GM18867 (cell line): ENCODE measurements at regions not wholly inside any gene's neighbourhood (a gene's known extent, or its start where the extent isn't known, plus 50 kb on each side); places are given as distances from the start of the nearest gene placed in this dataset.

Experiments used
- ATAC-seq: cut with Tn5 transposase; IDR thresholded peaks from one replicate; pipeline ENCODE4 v1.9.1; 2021; ENCODE audit warnings: mild to moderate bottlenecking, moderate library complexity; ENCODE audit not compliant: unreplicated experiment

GRCh38 chr20:24339210-24339641, 130.2 kb upstream of the SYNDIG1 start:
- ATAC-seq: no peak

DNA sequence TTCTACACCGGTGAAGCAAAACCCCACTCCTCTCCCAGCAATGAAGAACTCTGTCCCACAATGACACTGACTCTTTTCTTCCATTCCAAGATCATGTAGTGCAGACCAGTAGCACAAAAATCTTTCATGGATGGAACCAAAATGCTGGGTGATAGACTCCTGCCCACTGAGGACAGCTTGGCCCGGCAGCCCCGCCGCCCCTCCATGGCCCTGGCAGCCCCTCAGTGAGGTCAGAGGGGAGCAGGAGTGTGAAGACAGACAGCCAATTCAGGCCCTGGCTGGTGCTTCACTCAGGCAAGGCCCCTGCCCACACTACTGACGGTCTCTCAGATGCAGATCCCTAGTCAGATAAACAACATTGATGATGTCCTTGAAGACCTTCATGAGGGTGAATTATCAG, 131.9 kb upstream of the SYNDIG1 start:
- no peak for ATAC-seq

DNA sequence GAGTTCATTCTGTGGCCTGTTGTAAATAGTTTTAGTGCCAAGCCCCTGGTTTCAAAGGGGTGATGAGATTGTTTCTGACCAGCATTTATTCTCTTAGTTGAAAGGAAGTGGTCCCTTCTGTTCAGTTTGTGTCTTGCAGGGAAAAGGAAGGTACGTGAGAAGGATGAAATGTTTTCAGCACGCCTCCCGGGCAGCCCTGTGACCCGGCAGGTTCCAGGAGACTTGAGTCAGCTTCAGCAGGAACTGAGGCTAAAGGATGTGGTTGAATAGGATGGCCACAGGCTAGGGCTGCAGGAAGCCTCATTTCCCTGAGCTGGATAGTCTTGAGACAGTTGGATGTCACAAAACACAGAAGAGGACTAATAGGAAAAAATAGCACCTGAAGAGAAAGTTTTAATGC, 132.4 kb upstream of the SYNDIG1 start:
- ATAC-seq: no peak

DNA sequence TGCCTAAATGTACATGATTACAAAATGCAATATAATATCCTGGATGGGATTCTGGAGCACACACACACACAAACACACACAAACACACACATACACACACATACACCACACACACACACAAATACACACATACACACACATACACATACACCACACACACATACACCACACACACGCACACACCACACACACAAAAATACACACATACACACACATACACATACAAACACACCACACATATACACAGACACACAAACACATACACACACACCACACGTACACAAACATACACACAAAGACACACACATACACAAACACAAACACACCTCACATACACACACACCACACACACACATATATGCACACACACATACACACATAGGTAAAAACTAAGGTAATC, 134.6 kb upstream of the SYNDIG1 start:
- no peak for ATAC-seq

DNA sequence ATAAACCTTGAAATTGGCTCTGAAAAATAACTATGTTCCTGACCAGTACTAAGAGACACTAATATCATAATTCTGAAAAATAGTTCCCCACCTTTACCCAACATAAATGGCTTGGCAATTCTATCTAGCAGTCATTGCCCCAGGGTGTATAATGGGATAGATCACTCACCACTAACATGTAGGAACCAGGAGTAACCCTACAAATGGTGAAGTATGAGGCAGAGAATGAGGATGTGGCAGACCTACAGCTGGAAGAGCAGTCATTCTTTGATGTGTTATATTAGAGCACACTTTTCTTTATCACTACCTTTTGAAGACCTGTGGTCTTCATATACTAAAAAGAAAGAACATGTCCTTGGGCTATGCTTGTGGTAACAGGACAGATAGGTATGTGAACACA, 136.5 kb upstream of the SYNDIG1 start:
- ATAC-seq: no peak

- no peak for ATAC-seq
Observed at GRCh38 chr20:24331939-24332338, 137.5 kb upstream of the SYNDIG1 start.

DNA sequence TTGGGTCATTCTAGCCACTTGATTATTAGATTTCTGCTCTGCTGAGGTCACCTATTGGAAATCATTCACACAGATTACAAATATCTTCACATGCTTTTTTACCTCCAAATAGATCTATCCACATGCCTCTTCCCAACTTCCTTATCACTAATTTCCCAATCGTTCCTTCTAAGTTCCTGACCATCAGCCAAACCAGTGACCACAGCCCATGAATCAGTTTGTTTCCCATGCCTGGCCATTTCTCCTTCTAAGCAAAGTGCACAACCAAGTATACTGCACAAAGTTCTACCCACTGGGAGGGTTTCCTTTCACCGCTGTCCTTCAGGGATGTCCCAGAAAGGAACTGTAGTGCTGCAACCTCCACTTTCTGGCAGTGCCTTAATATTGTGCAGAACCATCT, 140.5 kb upstream of the SYNDIG1 start:
- ATAC-seq: no peak

DNA sequence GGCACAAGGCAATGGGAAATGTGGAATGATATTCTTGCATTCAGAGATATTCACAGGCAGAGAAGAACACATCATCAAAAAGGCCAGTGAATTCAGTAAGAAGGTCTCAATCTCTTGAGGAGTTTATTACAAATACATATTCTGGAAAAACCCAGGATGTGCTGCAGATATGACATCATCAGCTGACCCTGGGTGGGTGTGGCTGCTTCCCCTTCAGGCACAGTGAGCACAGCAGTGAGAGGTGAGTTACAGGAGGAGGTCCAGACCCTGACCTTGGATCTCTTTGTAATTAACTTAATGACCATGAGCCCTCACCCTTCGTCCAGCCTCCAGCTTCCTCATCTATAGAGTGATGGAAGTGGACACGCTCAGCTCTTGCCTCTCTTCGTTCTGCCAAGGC, 147.5 kb upstream of the SYNDIG1 start:
- ATAC-seq: no peak

GRCh38 chr20:24318569-24319352, 150.7 kb upstream of the SYNDIG1 start:
- no peak for ATAC-seq

GRCh38 chr20:24317224-24317623, 152.2 kb upstream of the SYNDIG1 start:
- no peak for ATAC-seq

GRCh38 chr20:24316731-24317130, 152.7 kb upstream of the SYNDIG1 start:
- ATAC-seq: no peak

GRCh38 chr20:24314053-24314452, 155.4 kb upstream of the SYNDIG1 start:
- ATAC-seq: no peak

GRCh38 chr20:24309596-24309995, 159.8 kb upstream of the SYNDIG1 start:
- no peak for ATAC-seq

DNA sequence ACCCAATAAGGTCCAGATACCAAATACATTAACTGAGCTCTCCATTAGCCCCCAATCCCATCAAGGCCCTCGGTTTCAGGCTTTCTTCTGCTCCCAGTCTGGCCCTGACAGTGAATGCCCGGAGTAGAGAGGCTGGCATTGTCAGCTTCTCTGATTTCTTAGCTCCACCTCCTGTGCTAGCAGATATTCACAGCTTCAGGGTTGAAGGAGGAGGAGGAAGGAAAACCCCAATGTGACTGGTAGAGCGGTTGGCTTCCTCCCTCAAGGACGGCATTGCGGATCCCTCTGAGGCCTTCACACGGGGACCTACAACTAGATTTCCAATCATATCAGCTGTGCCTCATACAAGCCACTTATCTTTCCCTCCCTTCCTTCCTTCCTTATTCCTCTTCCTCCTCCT, 164.1 kb upstream of the SYNDIG1 start:
- no peak for ATAC-seq

GRCh38 chr20:24304291-24304690, 165.1 kb upstream of the SYNDIG1 start:
- ATAC-seq: no peak

- no peak for ATAC-seq
Observed at GRCh38 chr20:24303393-24304170, 165.8 kb upstream of the SYNDIG1 start.

DNA sequence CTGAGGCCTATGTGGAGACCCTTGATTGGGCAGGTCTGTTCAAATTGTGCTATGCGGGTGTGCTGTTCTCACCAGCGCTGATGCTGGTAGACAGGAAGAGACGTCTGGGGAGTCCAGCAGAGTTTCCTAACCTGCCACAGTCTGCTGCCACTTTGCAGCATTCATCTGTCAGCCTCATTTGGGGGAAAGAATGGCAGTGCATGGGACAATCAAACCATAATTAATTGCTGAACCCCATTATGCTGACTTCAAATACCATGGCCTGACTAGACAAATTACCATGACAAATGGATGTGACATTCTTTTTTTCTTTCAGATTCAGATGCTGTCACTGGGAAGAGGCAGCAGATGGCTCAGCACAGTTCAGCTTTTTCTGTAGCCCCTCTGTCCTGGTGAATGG, 171.4 kb upstream of the SYNDIG1 start:
- ATAC-seq: no peak

GRCh38 chr20:24296477-24297261, 172.8 kb upstream of the SYNDIG1 start:
- ATAC-seq: no peak

- no peak for ATAC-seq
Observed at GRCh38 chr20:24291014-24291413, 178.4 kb upstream of the SYNDIG1 start.

GRCh38 chr20:24289737-24290481, 179.5 kb upstream of the SYNDIG1 start:
- no peak for ATAC-seq

- no peak for ATAC-seq
Observed at GRCh38 chr20:24283186-24283585, 186.2 kb upstream of the SYNDIG1 start.
